Activated CD8-positive, alpha-beta memory T cell treated with anti-CD3 and anti-CD28 coated beads for 36 hours (primary cell): ENCODE measurements at regions not wholly inside any gene's neighbourhood (a gene's known extent, or its start where the extent isn't known, plus 50 kb on each side); places are given as distances from the start of the nearest gene placed in this dataset.

Experiments
- CTCF ChIA-PET: fragments of 350-600 bp; sonication (Branson Sonifier 250); formaldehyde crosslinking; loops from one replicate; lab custom pipeline; 2021; ENCODE audit warnings: antibody characterized with exemption; lab: Charles Lee
- POLR2A ChIA-PET: fragments of 350-600 bp; sonication (Branson Sonifier 250); formaldehyde crosslinking; loops from one replicate; lab custom pipeline; 2021; ENCODE audit warnings: antibody characterized with exemption; lab: Charles Lee

DNA sequence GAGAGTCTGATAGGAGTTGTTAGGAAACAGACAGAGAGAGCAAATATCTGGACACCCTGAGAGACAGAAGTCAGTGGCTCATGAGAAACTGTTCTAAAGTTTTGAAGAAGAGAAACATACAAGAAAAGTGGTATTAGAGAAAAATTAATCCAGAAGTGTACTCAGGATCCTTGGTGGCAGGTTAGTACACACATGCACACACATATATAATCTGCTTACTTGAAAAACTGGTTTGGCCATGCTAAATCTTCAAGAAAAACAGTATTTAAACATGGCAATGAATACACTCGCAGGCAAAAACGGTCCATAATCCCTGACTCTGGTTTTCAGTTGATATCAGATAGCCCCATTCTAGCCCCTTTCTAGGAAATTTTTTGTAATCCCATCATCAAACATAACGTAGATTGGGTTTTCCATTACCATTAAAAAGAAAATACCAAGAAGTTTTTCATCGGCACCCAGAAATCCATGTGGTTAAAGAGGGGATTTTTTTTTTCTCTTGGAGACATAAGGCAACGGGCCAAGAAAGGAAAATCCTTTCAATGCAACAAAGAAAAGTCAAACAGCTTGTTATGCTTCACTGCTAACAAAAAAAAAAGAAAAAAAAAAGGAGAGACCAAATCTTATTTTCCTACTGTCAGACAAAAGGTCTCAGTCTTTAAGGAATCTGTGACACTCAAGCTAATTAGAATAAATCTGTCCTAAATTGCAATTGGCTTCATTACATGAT is 178.0 kb upstream of the MIR17HG start:
- ChIA-PET POLR2A (no interaction called here), CTCF (no interaction called here)

GRCh38 chr13:91172160-91172559 is 175.3 kb upstream of the MIR17HG start:
- ChIA-PET CTCF (interaction anchor here (0.5 kb wide), 1 partner anchor 14 kb away, joined by 3 read pairs; no protein-coding TSS in a partner anchor), POLR2A (no interaction called here)

DNA sequence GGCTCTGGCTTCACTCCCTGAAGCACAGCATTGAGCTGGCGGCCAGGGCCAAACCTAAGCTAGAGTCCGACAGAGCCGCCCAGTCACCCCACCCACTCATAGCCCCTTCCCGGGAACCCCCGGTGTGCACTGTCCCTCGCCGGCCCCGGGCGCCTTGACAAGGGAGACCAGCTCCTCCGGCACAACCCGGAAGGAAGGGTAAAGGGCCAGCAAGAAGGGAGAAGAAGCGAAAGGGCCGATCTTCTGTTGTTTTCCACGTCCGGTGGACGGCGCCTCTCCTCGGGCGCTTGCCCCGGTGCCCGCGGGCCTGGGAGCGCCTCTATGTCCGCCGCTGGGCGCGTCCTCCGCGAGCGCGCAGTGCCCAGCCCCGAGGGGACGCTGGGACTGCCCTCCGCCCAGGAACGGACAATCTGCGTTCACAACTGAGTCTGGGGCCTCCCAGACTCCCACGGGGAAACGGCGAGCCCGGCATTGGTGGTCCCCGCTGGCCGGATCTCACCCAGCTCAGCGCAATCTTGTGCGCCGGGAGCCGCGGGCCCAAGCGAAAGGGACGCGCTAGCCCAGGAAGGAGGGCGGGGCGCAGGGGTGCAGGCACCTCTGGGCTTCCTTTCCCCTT is 172.5 kb upstream of the MIR17HG start:
- POLR2A ChIA-PET, result no interaction called here
- CTCF ChIA-PET, result no interaction called here

DNA sequence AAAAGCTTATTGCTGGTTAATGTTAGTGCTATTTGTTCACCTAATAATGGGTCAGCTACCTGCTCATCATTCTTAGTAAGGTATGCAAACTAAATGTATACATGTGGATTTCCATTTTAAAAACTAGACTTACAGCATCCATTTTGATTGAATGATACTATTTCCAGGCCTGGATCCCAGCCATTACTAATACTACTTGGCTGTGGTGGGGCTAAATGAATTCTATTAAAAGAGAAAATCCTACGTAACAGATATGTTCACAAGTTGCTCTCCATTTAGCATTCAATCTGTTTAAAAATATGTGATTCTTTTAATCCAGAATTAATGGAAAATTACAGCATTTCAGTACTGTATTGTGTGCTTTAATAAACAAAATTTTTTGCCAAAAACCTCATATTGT is 169.4 kb upstream of the MIR17HG start:
- ChIA-PET CTCF (no interaction called here), POLR2A (no interaction called here)

GRCh38 chr13:91181892-91182291 is 165.6 kb upstream of the MIR17HG start:
- CTCF ChIA-PET, result no interaction called here

GRCh38 chr13:91184244-91184926 is 163.1 kb upstream of the MIR17HG start:
- CTCF ChIA-PET, result no interaction called here

More at GRCh38 chr13:91181892-91182291, 165.6 kb upstream of the MIR17HG start:
- POLR2A ChIA-PET, result no interaction called here

GRCh38 chr13:91185294-91185863 is 162.1 kb upstream of the MIR17HG start:
- ChIA-PET CTCF (no interaction called here), POLR2A (no interaction called here)

More at GRCh38 chr13:91184244-91184926, 163.1 kb upstream of the MIR17HG start:
- POLR2A ChIA-PET, result no interaction called here

- POLR2A ChIA-PET, result no interaction called here
Measured at GRCh38 chr13:91187522-91187921, 160.0 kb upstream of the MIR17HG start.

DNA sequence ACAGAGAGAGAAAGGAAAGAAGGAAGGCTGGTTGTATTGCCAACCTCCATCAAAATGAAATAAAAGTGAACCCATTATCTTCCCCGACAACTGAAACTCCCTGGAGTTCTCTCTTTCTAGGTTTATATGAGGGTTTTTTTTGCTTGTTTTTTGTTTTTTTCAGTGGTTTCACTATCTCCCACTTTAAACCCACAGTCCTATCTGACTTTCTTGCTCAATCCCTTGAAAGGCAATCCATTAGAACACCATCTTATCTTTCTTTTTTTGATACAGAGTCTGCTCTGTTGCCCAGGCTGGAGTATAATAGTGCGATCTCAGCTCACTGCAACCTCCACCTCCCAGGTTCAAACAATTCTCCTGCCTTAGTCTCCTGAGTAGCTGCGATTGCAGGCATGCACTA is 158.0 kb upstream of the MIR17HG start:
- ChIA-PET CTCF (no interaction called here), POLR2A (no interaction called here)

More at GRCh38 chr13:91187522-91187921, 160.0 kb upstream of the MIR17HG start:
- CTCF ChIA-PET, result no interaction called here

- CTCF ChIA-PET, result no interaction called here
- POLR2A ChIA-PET, result no interaction called here
Measured at GRCh38 chr13:91193358-91193757, 154.1 kb upstream of the MIR17HG start.

- ChIA-PET CTCF (no interaction called here), POLR2A (no interaction called here)
Measured at GRCh38 chr13:91195789-91196188, 151.7 kb upstream of the MIR17HG start.

- ChIA-PET CTCF (no interaction called here), POLR2A (no interaction called here)
Measured at GRCh38 chr13:91196958-91197357, 150.5 kb upstream of the MIR17HG start.

GRCh38 chr13:91199866-91200265 is 147.6 kb upstream of the MIR17HG start:
- ChIA-PET POLR2A (no interaction called here), CTCF (no interaction called here)

DNA sequence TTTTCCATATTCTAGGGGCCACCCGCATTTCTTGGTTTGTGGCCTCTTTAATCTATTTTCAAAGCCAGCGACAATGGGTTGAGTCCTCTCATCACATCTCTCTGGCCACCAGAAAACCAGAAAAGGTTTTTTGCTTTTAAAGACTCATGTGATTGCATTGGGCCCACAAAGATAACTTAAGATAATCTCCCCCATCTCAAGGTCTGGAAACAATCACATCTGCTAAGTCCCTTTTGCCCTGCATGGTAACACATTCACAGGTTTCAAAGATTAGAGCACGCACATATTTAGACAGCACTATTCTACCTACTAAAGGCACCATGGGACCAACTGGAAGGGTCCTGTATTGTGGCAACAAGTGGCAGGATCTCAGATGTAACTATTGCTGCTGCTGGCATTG is 147.0 kb upstream of the MIR17HG start:
- CTCF ChIA-PET, result no interaction called here
- POLR2A ChIA-PET, result no interaction called here

- ChIA-PET POLR2A (no interaction called here), CTCF (no interaction called here)
Measured at GRCh38 chr13:91203430-91203829, 144.1 kb upstream of the MIR17HG start.

- POLR2A ChIA-PET, result no interaction called here
- CTCF ChIA-PET, result no interaction called here
Measured at GRCh38 chr13:91207261-91207660, 140.2 kb upstream of the MIR17HG start.

DNA sequence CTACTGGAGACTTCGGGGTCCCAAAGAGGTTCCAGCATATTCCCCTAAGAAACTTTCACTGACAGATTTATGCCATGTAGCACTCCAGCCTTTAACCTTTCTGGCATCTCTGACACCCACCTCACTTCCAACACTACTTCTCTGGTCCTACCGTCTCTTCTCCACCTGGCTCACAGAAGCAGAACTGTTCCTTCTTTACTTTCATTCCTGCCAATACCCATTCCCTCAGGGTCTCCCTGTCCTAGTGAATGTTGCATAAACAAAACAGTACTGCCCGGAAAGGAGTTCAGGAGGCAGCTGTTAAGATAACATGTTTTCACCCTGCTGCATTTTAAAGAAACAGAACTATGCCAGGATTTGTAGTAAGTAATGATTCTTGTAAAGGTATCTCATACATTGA is 136.0 kb upstream of the MIR17HG start:
- CTCF ChIA-PET, result no interaction called here
- POLR2A ChIA-PET, result no interaction called here

DNA sequence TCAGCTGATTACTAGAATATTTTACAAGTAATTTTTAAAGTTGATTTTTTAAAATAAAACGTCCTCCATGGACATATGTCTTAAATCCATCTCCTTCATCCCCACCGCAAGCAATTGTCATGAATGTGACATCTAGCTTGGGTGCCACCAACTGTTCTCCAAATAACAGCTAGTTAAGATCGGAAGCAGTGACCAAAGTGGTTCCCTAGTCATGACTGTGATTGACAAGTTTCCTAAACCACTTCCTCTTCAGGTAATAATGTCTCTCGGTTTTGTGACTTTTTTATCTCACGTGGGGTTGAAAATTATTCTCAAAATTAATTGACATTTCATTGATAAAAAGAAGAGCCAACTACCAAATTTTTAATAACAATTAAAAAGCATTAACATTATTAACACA is 135.3 kb upstream of the MIR17HG start:
- ChIA-PET CTCF (no interaction called here), POLR2A (no interaction called here)

DNA sequence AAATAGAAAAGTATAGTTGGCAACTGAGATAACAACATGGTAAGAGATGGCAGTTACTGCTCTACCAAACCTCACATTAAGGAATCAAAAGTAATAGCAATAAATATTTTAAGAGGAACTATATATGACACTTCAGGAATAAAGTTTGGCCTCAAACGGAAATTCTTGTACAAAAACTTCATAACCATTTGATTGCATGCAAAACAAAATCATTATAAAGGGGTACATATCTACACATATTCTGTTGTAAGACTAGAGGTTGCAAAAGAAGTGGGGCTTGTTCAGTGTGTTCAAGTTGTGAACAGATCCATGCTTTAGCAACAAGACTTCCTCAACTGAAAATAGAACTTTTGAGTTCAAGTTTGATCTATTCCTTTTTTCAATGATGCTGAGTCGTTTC is 133.5 kb upstream of the MIR17HG start:
- POLR2A ChIA-PET, result no interaction called here
- CTCF ChIA-PET, result no interaction called here

DNA sequence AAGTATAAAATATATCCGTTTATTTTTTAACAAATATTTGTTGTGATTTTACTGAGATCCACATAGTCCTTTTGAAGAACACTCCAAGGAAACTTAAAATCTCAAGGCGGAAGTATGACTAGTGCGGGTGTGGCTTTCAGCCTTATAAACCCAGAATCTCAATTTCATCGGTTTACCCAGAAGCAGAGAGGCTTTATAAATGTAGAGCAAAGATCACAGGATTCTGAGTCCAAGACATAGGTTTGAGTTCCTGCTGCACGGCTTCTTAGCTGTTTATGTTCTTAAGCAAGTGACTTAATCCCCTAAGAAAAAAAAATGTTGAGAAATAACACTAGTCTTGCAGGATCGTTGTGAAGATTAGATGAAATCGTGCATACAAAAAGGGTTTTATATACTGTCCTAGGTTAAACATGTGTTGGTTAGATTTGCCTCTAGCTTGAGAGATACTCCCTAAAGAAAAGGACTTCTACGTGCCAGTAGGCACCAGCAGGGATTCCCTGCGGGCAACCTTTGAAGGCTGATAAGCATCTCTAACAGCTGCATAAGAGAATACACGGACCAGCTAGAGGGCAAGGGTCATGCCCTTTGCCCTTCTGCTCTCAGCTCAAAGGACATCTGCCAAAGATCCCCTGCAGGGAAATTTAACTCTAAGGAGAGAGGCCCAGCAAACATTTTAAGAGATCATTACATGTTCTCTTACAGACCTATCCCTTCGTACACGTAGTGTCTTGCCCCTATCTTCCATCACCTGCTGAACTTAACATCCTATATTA is 130.4 kb upstream of the MIR17HG start:
- CTCF ChIA-PET, result no interaction called here
- POLR2A ChIA-PET, result no interaction called here
